BJ (cell line): ENCODE measurements at regions not wholly inside any gene's neighbourhood (a gene's known extent, or its start where the extent isn't known, plus 50 kb on each side); places are given as distances from the start of the nearest gene placed in this dataset.

Experiments used
- CTCF ChIA-PET: fragments of 350-600 bp; formaldehyde crosslinking; extraction: SDS; loops from one replicate; lab custom pipeline; 2021; ENCODE audit warnings: antibody characterized with exemption, inconsistent platforms; lab: Yijun Ruan, JAX
- POLR2A ChIA-PET: fragments of 300-600 bp; sonication (Branson Sonifier 250); formaldehyde crosslinking; extraction: SDS; loops from one replicate; lab custom pipeline; 2021; ENCODE audit warnings: antibody characterized with exemption; lab: Charles Lee
- DNase-seq: peaks from one replicate; pipeline ENCODE4 v3.0.0-alpha.2; 2011; ENCODE audit warnings: low read depth
- H3K27me3 ChIP-seq: 2 replicates; pipeline ENCODE4 v1.6.0; 2011; ENCODE audit warnings: low read length; ENCODE audit not compliant: control insufficient read depth, insufficient read depth
- H3K36me3 ChIP-seq: 2 replicates; pipeline ENCODE4 v1.5.1; 2011; ENCODE audit warnings: low read length; ENCODE audit not compliant: control insufficient read depth, insufficient read depth
- H3K4me3 ChIP-seq: 2 replicates; pipeline ENCODE4 v1.5.1; 2011; ENCODE audit warnings: low read depth, mild to moderate bottlenecking, control low read depth, low read length
- TF ChIP-seq, protein P1 (sequence below): IDR thresholded peaks from 2 replicates; pipeline ENCODE4 v1.5.1; 2011; ENCODE audit warnings: low read depth, mild to moderate bottlenecking, control low read depth, inconsistent platforms, low read length, moderate library complexity; ENCODE audit not compliant: insufficient read depth

DNA sequence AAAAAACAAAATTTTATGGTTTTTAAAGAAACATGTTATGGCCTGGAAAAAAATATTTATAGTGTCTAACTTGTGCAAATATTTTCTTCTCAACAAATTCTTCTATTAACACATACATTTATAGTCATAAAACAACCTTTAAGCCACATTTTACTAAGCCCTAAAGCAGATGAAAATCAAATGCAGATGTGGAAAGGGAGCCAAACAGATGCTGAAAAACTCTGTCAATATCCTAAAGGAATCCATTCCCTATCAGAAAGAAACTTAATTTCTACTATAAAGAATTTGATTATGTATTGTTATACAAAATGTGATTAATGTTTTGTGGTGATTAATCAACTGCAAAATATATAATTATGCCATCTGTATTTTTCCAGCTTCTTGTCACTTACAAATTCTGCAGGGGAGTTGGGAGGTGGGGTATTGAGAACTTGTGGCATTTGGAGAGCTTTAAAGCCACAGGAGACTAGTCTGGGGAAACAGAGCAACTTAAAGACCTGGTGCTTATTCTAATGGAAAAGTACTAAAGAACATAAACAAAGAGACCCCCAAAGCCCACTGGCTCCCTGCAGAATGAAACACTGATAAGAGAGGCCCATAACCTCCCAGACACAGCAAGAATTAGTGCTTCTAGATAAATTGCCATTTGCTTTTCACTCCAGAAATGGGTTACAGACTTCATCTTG is 1721.0 kb upstream of the PIK3C3 start:
- ChIA-PET POLR2A (no interaction called here), CTCF (no interaction called here)
- no peaks in the 10 kb centered on the region for H3K36me3 ChIP-seq
- no peaks in the 10 kb centered on the region for H3K27me3 ChIP-seq
- no peak overlapping the region for H3K4me3 ChIP-seq
- TF ChIP-seq, protein P1, sequence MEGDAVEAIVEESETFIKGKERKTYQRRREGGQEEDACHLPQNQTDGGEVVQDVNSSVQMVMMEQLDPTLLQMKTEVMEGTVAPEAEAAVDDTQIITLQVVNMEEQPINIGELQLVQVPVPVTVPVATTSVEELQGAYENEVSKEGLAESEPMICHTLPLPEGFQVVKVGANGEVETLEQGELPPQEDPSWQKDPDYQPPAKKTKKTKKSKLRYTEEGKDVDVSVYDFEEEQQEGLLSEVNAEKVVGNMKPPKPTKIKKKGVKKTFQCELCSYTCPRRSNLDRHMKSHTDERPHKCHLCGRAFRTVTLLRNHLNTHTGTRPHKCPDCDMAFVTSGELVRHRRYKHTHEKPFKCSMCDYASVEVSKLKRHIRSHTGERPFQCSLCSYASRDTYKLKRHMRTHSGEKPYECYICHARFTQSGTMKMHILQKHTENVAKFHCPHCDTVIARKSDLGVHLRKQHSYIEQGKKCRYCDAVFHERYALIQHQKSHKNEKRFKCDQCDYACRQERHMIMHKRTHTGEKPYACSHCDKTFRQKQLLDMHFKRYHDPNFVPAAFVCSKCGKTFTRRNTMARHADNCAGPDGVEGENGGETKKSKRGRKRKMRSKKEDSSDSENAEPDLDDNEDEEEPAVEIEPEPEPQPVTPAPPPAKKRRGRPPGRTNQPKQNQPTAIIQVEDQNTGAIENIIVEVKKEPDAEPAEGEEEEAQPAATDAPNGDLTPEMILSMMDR: no peak
- DNase-seq: no peak

DNA sequence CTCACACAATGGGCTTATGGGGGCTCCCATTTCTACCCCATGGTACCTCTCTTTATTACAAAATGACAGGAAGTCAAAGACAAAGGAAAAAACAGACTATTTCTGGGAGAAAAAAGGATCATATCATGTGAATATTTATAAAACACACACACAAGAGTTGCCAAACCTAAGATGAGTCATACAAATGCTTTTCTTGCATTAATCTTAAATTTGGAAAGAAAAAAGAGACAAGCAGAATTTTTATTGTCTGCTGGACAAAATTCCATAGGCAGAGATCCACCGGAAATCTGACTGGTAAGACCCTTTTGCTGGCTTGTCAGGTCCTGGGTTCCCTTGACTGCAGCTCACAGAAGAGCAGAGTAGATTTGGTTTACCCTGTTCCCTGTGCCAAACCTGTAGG is 1732.3 kb upstream of the PIK3C3 start:
- no peaks in the 10 kb centered on the region for H3K27me3 ChIP-seq
- TF ChIP-seq, protein P1: no peak
- no peak overlapping the region for H3K4me3 ChIP-seq
- DNase-seq: no peak
- ChIA-PET CTCF (no interaction called here), POLR2A (no interaction called here)
- H3K36me3 ChIP-seq: no peaks in the 10 kb centered on the region

DNA sequence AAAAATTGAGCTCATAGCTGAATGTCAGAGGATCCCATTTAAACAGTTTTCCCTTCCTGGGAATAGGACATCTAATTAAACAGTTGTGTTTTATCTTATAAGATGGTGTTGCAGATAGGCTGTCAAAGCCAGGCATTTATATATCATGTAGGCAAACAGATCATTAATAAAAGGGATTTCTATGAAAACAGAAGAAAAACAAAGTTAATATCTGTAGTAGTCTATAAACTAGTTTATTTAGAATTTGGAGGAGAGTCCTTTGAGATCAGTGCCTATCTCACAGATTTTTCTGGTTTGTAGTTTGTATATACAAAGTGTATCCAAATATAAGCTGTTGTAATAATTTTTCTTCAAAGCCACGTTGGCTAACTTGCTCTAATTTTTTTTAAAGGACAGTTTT is 1738.2 kb upstream of the PIK3C3 start:
- TF ChIP-seq, protein P1: no peak
- H3K36me3 ChIP-seq: no peaks in the 10 kb centered on the region
- no peaks in the 10 kb centered on the region for H3K27me3 ChIP-seq
- POLR2A ChIA-PET: no interaction called here
- no peak overlapping the region for H3K4me3 ChIP-seq
- no peak for DNase-seq
- CTCF ChIA-PET: no interaction called here

DNA sequence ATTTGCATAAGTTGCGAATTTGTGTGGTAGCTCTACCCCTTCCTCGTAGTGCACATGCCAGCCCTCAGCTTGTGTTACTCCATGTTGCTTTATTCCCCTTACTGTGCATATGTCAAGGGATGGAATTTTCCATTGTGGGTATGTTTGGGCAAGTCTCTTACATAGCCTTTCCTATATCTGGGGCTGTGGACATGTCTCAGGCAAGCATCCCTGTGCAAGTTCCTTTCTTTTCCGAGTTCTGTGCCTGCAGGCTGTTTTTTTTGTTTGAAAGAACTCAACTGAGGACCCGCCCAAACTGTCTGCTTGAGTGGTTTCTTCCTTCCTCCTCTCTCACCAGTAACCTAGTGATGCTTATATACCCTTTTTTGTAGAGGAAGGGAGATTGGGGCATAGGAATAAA is 1739.1 kb upstream of the PIK3C3 start:
- POLR2A ChIA-PET: no interaction called here
- no peak for DNase-seq
- Histone ChIP-seq H3K36me3 (no peaks in the 10 kb centered on the region), H3K4me3 (no peak overlapping the region), H3K27me3 (no peaks in the 10 kb centered on the region)
- CTCF ChIA-PET: no interaction called here
- TF ChIP-seq, protein P1: no peak

DNA sequence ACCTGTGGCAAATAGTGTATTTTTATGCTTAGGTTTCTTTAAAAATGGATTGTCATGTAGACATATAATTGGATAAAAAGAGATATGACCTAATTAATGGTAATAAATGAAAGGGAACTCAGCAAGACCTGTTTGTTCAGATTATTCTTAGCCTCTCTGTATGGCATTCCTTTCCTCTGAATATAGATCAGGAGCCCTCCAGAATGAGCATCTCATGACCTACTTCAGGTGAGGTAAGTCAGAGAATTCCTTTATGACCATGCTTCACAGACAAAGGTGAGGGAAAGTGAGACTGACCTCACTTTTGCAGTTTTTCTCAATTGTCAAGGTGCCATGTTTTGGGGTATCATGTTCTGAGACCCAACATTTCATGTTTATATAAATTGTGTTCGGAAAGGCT is 1744.3 kb upstream of the PIK3C3 start:
- CTCF ChIA-PET: no interaction called here
- no peaks in the 10 kb centered on the region for H3K27me3 ChIP-seq
- TF ChIP-seq, protein P1: no peak
- no peak for DNase-seq
- H3K4me3 ChIP-seq: no peak overlapping the region
- H3K36me3 ChIP-seq: no peaks in the 10 kb centered on the region
- POLR2A ChIA-PET: no interaction called here
